Smooth muscle cell (in vitro differentiated cells): ENCODE measurements at regions not wholly inside any gene's neighbourhood (a gene's known extent, or its start where the extent isn't known, plus 50 kb on each side); places are given as distances from the start of the nearest gene placed in this dataset.
A peak's percentile ranks its signal among the peaks of the same experiment; 100 is the strongest.

ENCODE experiments used
- DNase-seq: peaks from one replicate; lab custom pipeline; 2025; ENCODE audit not compliant: unreplicated experiment; lab: John Stamatoyannopoulos, UW
- H2AFZ ChIP-seq: fragments of 200-600 bp; sonication (generic); 2 replicates; pipeline ENCODE4 v1.6.0; 2016; ENCODE audit warnings: antibody characterized with exemption, low read depth, mild to moderate bottlenecking
- H3F3A ChIP-seq: fragments of 200-600 bp; sonication (generic); 2 replicates; pipeline ENCODE4 v1.6.0; 2017; ENCODE audit warnings: antibody characterized with exemption, low read depth
- H3K27ac ChIP-seq: fragments of 200-600 bp; sonication (generic); 2 replicates; pipeline ENCODE4 v1.5.1; 2016; ENCODE audit warnings: low read depth, mild to moderate bottlenecking
- H3K27me3 ChIP-seq: fragments of 200-600 bp; sonication (generic); 2 replicates; pipeline ENCODE4 v1.6.1; 2016; ENCODE audit warnings: low read depth, mild to moderate bottlenecking
- H3K36me3 ChIP-seq: fragments of 200-600 bp; sonication (generic); 2 replicates; pipeline ENCODE4 v1.5.1; 2016; ENCODE audit warnings: low read depth
- H3K4me1 ChIP-seq: fragments of 200-600 bp; sonication (generic); 2 replicates; pipeline ENCODE4 v1.5.1; 2016; ENCODE audit warnings: low read depth
- H3K4me2 ChIP-seq: fragments of 200-600 bp; sonication (generic); 2 replicates; pipeline ENCODE4 v1.6.0; 2016; ENCODE audit warnings: mild to moderate bottlenecking
- H3K4me3 ChIP-seq: fragments of 200-600 bp; sonication (generic); 2 replicates; pipeline ENCODE4 v1.5.1; 2016; ENCODE audit warnings: mild to moderate bottlenecking
- H3K79me2 ChIP-seq: fragments of 200-600 bp; sonication (generic); 2 replicates; pipeline ENCODE4 v1.6.0; 2016; ENCODE audit warnings: low read depth, mild to moderate bottlenecking
- H3K9ac ChIP-seq: fragments of 200-600 bp; sonication (generic); 2 replicates; pipeline ENCODE4 v1.6.0; 2016; ENCODE audit warnings: low read depth
- H3K9me3 ChIP-seq: fragments of 200-600 bp; sonication (generic); replicated peaks from 2 replicates; pipeline ENCODE4 v1.5.1; 2016; ENCODE audit warnings: low read depth
- H4K20me1 ChIP-seq: fragments of 200-600 bp; sonication (generic); 2 replicates; pipeline ENCODE4 v1.6.0; 2016; ENCODE audit warnings: low read depth
- WGBS: methylation state at CpG from one replicate; pipeline ENCODE4 v1.1.7; 2016; ENCODE audit warnings: low lambda C conversion rate; 5-methylcytosine and 5-hydroxymethylcytosine counted together
- TF ChIP-seq, protein P1 (sequence below): fragments of 200-600 bp; sonication (generic); IDR thresholded peaks from 2 replicates; pipeline ENCODE4 v1.5.1; 2017; ENCODE audit warnings: borderline replicate concordance, mild to moderate bottlenecking, antibody characterized with exemption; ENCODE audit not compliant: insufficient read depth, poor library complexity, severe bottlenecking

DNA sequence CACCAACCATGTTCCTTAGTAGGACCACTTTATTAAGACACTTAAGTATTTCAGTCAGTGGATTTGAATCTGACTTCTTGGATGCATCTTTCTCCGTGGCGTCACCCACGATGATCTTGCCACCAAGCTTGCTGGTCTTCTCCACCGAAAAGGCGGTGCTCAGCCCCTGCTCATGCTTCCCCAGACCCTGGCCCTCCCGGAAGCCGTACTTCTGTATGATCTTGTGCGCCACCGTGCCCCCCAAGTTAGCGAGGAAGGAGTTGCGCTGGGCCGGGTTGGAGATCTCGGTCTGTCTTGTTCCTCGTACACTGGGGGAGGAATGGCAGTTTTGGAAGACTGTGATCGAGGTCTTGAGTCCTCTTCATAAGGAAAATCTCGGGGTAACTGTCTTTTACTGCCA lies 213.4 kb upstream of the NANOGP8 start:
- TF ChIP-seq, protein P1, sequence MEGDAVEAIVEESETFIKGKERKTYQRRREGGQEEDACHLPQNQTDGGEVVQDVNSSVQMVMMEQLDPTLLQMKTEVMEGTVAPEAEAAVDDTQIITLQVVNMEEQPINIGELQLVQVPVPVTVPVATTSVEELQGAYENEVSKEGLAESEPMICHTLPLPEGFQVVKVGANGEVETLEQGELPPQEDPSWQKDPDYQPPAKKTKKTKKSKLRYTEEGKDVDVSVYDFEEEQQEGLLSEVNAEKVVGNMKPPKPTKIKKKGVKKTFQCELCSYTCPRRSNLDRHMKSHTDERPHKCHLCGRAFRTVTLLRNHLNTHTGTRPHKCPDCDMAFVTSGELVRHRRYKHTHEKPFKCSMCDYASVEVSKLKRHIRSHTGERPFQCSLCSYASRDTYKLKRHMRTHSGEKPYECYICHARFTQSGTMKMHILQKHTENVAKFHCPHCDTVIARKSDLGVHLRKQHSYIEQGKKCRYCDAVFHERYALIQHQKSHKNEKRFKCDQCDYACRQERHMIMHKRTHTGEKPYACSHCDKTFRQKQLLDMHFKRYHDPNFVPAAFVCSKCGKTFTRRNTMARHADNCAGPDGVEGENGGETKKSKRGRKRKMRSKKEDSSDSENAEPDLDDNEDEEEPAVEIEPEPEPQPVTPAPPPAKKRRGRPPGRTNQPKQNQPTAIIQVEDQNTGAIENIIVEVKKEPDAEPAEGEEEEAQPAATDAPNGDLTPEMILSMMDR = no peak
- H3K9me3 ChIP-seq = no peaks in the 10 kb centered on the region
- no peaks in the 10 kb centered on the region for H3K79me2 ChIP-seq
- H3K4me3 ChIP-seq = no peak overlapping the region
- H3K36me3 ChIP-seq = no peaks in the 10 kb centered on the region
- H3K9ac ChIP-seq = no peak overlapping the region
- no peaks in the 10 kb centered on the region for H3F3A ChIP-seq
- H3K4me1 ChIP-seq = peaks cover 2% of the 10 kb centered on the region
- 98% methylated on average over 16 of the region's 16 CpGs for WGBS
- no peaks in the 10 kb centered on the region for H4K20me1 ChIP-seq
- H2AFZ ChIP-seq = no peak overlapping the region
- H3K27me3 ChIP-seq = no peaks in the 10 kb centered on the region
- no peak overlapping the region for H3K27ac ChIP-seq
- DNase-seq = no peak
- no peak overlapping the region for H3K4me2 ChIP-seq

DNA sequence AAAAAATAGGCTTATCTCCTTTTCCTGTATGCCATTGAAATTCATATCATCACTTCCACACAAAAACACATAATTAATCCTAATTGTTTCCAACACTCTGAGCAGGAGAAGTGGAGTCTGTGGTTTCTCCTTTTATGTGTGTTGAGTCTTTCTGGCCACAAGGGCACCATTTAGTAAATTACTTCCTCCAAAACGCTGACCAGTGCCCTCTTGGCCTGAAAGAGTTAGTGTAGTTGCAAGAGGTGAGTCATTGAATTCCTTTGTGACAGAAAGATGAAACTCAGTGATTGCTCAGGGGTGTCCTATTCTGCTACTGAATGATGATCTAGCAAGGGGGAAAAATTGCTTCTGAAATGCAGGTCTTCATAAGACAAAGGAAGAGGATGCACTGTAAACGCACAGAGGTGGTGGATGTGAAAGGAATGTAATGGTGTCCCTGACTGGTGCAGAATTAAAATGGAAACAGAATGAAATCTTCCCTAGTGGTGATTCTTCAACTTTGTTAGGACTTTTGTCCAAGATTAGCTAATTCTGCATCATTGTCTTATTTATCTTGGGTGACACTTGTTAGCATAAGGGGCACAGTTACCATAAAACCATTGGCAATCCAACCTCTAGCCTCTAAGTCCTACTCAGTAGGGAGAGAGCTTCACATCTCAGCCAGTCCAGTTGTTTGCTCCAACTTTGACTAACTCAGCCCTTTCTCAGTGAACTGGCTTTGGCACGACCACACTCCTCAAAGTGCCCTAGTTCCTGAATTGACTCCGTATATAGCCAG lies 208.4 kb upstream of the NANOGP8 start:
- no peaks in the 10 kb centered on the region for H4K20me1 ChIP-seq
- no peaks in the 10 kb centered on the region for H3K36me3 ChIP-seq
- no peaks in the 10 kb centered on the region for H3K79me2 ChIP-seq
- H3K4me1 ChIP-seq = peaks cover 8% of the 10 kb centered on the region
- DNase-seq = no peak
- no peaks in the 10 kb centered on the region for H3K9me3 ChIP-seq
- H3K4me3 ChIP-seq = no peak overlapping the region
- WGBS = 64% methylated on average over 4 of the region's 4 CpGs
- H3K27me3 ChIP-seq = no peaks in the 10 kb centered on the region
- no peak overlapping the region for H3K4me2 ChIP-seq
- no peak overlapping the region for H2AFZ ChIP-seq
- H3F3A ChIP-seq = no peaks in the 10 kb centered on the region
- TF ChIP-seq, protein P1 = no peak
- H3K27ac ChIP-seq = no peak overlapping the region
- no peak overlapping the region for H3K9ac ChIP-seq

DNA sequence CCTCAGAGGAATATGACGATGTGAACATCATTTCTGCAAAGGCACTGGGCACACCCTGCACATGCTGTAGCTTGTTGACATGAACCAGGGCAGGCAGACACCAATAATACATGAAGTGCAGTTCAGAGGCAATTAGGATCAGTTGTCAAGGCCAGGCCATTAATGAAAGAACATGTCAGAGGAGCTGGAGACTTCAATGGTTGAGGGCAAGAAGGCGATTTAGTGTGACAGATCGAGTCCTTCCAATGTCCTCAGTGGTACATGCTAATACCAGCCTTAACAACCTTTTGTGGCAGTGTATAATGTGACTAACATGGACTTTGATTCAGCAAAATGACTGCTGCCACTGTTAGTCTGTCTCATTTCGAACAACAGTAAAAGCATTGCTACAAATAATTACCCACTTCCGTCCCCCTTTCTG lies 205.2 kb upstream of the NANOGP8 start:
- TF ChIP-seq, protein P1 = no peak

DNA sequence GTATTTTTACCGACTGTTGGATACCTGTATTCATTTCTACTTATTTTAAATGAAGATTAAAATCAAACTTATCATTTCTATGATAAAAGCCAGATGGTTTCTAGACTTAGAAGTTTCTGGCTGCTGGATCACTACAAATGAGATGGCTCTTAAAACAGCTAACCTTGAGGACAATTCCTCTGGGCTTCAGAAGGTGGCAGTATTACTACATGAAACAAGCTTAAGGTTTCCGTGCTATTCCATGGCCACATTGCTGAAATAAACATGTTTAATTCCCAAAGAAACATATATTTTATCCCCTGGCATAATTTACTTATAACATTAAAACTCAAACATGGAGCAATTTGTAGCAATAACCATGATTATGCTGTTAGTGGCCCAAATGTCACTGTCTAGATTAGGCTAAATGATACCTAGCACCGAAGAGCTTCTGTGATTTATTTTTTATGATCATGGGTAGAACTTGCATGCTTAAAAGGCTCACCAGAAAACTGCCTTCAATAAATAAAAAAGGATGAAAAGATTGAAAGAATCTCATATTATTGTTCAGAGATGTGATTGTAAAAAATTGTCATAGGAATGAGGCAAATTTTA lies 204.0 kb upstream of the NANOGP8 start:
- H3K79me2 ChIP-seq = no peaks in the 10 kb centered on the region
- peak overlapping the region; percentile 36 for H2AFZ ChIP-seq
- no peaks in the 10 kb centered on the region for H3K27me3 ChIP-seq
- H4K20me1 ChIP-seq = no peaks in the 10 kb centered on the region
- H3K9me3 ChIP-seq = no peaks in the 10 kb centered on the region
- H3K9ac ChIP-seq = no peak overlapping the region
- no peak overlapping the region for H3K4me3 ChIP-seq
- no peak for DNase-seq
- H3K27ac ChIP-seq = no peak overlapping the region
- TF ChIP-seq, protein P1 = peak; percentile 84
- WGBS = 21% methylated on average over 3 of the region's 3 CpGs
- peaks cover 8% of the 10 kb centered on the region for H3K4me1 ChIP-seq
- H3K4me2 ChIP-seq = peak overlapping the region; percentile 62
- H3F3A ChIP-seq = no peaks in the 10 kb centered on the region
- no peaks in the 10 kb centered on the region for H3K36me3 ChIP-seq

More for the DNA sequence above, 205.2 kb upstream of the NANOGP8 start:
- no peaks in the 10 kb centered on the region for H3K27me3 ChIP-seq
- H3F3A ChIP-seq = no peaks in the 10 kb centered on the region
- no peak overlapping the region for H2AFZ ChIP-seq
- H3K36me3 ChIP-seq = no peaks in the 10 kb centered on the region
- no peak overlapping the region for H3K27ac ChIP-seq
- H3K79me2 ChIP-seq = no peaks in the 10 kb centered on the region
- H3K4me3 ChIP-seq = no peak overlapping the region
- WGBS = 83% methylated on average over 5 of the region's 5 CpGs
- H3K4me2 ChIP-seq = no peak overlapping the region
- H3K9ac ChIP-seq = no peak overlapping the region
- no peaks in the 10 kb centered on the region for H3K9me3 ChIP-seq
- DNase-seq = no peak
- no peaks in the 10 kb centered on the region for H4K20me1 ChIP-seq
- peaks cover 8% of the 10 kb centered on the region for H3K4me1 ChIP-seq
